ENCODE measurements at regions not wholly inside any gene's neighbourhood (a gene's known extent, or its start where the extent isn't known, plus 50 kb on each side); places are given as distances from the start of the nearest gene placed in this dataset.

DNA sequence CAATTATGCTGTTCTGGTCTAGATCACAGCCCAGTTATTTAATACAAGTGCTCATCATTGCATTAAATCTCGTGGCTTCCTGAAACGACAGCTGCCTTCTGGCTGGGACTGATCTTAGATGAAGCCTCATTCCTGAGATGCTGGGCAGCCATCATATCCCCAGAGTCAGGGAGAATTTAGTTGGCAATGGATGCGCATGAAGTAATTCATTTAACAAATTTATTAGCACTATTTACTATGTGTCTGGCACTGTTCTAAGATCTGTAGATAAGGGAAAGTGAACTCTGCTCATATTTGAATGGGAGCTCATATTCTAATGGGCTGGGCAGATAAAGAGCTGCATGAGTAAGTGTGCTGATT is 244.7 kb downstream of the KCNS3 start:
- TF ChIP-seq, protein P1, sequence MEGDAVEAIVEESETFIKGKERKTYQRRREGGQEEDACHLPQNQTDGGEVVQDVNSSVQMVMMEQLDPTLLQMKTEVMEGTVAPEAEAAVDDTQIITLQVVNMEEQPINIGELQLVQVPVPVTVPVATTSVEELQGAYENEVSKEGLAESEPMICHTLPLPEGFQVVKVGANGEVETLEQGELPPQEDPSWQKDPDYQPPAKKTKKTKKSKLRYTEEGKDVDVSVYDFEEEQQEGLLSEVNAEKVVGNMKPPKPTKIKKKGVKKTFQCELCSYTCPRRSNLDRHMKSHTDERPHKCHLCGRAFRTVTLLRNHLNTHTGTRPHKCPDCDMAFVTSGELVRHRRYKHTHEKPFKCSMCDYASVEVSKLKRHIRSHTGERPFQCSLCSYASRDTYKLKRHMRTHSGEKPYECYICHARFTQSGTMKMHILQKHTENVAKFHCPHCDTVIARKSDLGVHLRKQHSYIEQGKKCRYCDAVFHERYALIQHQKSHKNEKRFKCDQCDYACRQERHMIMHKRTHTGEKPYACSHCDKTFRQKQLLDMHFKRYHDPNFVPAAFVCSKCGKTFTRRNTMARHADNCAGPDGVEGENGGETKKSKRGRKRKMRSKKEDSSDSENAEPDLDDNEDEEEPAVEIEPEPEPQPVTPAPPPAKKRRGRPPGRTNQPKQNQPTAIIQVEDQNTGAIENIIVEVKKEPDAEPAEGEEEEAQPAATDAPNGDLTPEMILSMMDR (IDR thresholded peaks at IDR 0.05; ENCODE audit: control extremely low read depth in 1 of 3, insufficient read depth in 1 of 3, low read depth in 1 of 3, low read length in 3 of 3), result no peak
- TF ChIP-seq, protein P2, sequence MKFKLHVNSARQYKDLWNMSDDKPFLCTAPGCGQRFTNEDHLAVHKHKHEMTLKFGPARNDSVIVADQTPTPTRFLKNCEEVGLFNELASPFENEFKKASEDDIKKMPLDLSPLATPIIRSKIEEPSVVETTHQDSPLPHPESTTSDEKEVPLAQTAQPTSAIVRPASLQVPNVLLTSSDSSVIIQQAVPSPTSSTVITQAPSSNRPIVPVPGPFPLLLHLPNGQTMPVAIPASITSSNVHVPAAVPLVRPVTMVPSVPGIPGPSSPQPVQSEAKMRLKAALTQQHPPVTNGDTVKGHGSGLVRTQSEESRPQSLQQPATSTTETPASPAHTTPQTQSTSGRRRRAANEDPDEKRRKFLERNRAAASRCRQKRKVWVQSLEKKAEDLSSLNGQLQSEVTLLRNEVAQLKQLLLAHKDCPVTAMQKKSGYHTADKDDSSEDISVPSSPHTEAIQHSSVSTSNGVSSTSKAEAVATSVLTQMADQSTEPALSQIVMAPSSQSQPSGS (IDR thresholded peaks at IDR 0.05; ENCODE audit: low read length), result no peak
